ENCODE measurements at regions not wholly inside any gene's neighbourhood (a gene's known extent, or its start where the extent isn't known, plus 50 kb on each side); places are given as distances from the start of the nearest gene placed in this dataset.

DNA sequence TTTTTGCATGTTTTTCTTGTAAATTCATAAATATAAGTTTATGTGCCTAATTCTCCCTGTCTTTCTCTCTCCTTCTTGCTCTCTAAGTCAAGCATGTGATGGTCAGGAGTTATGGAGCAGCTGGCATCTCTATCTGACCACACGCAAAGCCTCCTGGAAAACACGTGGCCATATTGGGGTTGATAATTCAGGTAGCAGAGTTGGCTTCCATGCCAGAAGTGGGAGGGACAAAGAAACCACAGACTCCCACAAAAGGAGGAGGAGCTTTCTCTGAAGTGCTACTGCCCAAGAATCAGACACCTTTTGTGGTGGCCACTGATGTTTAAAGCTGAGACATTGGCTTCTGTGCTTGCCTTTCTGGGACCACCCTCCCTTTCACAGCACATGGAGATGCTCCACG, 517.6 kb upstream of the TMEM132C start:
- DNase-seq (ENCODE audit: low read depth in 3 of 3, low spot score in 2 of 3): no peak

DNA sequence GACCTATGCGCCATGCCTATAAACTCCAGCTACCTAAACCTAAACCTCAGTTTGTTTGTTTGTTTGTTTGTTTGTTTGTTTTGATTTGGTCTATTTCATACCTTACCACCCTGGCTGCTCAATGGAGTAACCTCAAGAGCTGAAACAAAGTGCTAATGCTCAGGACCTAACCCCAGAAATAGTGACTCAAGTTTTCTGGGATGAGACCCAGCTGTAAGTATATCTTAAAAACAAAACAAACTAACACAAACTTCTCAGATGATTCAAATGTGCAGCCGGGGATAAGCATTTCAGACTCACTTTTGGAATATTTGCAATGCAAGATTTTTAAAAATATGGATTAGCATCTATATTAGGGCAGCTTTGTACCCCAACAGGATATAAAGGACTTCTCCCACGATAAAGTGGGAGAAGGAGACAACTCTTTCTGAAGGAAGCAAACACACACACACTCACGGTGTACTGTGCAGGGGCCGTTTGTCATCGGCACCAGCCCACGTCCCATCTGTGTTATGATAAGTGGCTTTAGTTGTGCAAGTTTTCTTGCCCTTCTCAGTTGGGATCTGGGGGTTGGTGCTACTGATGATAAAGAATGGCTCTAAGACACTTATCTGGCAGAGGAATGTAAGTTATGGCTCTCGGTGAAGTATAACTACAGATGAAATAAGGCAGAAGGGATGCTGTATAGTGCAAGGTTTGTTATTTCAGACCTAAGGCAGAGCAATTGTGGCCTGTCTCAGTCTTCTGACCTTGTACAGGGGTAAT, 516.7 kb upstream of the TMEM132C start:
- no peak for DNase-seq (ENCODE audit: low read depth in 3 of 3, low spot score in 2 of 3)

- DNase-seq (ENCODE audit: low read depth in 3 of 3, low spot score in 2 of 3): no peak
These were observed 514.2 kb upstream of the TMEM132C start for GRCh38 chr12:127752802-127753201.

DNA sequence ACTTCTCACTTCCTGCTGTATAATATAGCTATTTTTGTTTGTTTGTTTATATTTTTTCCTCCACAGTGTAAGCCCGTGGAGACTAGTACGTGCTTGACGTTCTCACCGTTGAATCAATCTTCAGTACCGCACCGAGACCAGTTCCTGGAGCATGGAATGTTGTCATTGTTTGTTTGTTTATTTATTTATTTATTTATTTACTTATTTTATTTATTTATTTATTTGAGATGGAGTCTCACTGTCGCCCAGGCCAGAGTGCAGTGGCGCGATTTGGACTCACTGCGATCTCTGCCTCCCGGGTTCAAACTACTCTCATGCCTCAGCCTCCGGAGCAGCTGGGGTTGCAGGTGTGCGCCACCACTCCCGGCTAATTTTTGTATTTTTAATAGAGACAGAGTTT, 506.6 kb upstream of the TMEM132C start:
- DNase-seq (ENCODE audit: low read depth in 3 of 3, low spot score in 2 of 3): no peak

- DNase-seq (ENCODE audit: low read depth in 3 of 3, low spot score in 2 of 3): no peak
These were observed 506.0 kb upstream of the TMEM132C start for GRCh38 chr12:127760996-127761395.

GRCh38 chr12:127761880-127762279, 505.1 kb upstream of the TMEM132C start:
- DNase-seq (ENCODE audit: low read depth in 3 of 3, low spot score in 2 of 3): no peak

DNA sequence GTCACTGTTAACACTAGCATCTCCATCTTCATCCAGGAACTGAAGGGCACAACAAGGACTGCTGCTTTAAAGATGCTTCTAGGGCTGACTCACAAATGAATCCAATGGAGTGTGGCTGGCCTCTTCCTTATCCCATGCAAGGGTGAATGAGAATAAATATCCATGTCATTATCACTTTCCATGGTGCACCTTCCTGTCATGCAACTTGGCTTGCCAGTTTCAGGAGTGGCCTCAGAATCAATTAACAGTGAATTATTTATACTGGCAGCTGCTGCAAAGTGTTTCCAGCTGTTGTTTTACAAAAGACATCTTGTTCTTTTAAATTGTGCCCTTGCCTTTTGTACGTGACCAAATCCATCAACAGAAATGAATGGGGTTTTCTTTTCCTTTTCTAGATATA, 499.3 kb upstream of the TMEM132C start:
- DNase-seq (ENCODE audit: low read depth in 3 of 3, low spot score in 2 of 3): no peak

DNA sequence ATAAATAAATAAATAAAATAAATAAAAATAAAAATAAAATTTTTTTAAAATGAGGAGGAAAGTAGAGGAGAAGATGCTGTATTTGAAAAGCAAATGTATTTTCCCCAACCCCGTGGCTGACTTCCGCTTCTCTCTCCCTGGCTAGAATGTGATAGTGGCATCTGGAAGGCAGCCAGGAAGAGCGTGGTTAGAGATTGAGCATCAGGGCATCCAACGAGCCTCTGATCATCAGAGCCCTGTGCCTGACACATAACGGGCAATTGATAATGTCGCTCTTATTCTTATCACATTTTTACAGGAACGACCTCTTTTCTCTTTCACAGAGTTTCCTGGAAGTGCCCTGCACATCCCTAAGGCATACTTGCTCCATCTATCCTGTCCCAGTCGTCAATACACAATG, 496.9 kb upstream of the TMEM132C start:
- no peak for DNase-seq (ENCODE audit: low read depth in 3 of 3, low spot score in 2 of 3)

DNA sequence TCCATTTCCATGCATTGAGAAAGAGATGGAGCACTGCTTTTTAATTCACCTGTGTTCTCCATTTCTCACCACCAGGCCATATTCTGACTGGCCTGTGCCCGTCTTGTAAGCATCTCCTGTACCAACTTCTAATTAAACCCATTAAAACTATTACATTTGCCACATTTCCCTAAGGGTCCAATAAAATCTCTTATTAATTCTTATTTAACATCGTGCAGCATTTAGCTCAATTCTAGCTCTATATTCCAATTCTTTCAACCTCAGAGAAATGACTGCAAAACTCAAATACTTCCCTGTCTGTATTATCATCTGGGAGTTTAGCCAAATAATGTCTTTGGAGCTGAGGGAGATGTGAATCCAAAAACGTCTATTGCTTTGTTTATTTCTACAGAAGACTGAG, 495.4 kb upstream of the TMEM132C start:
- DNase-seq (ENCODE audit: low read depth in 3 of 3, low spot score in 2 of 3): no peak

GRCh38 chr12:127773520-127773919, 493.4 kb upstream of the TMEM132C start:
- no peak for DNase-seq (ENCODE audit: low read depth in 3 of 3, low spot score in 2 of 3)

DNA sequence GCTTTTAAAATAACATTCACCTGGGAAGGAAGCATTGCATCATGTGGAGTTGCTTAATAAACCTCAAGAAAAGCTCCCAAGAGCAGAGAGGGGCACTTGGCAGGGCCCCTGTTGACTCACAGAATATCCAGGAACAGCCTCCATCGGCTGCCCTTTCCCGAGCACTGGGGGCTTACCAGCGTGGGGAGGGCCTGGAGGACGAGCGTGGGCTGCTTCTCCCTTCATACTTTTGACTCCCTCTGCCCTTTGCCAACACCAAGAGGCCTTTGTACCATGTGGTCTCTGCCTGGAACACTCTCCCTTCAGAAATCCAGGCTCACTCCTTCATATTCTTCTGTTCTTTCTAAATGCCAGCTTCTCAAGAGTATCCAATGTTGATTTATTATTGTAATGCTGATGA, 492.1 kb upstream of the TMEM132C start:
- DNase-seq (ENCODE audit: low read depth in 3 of 3, low spot score in 2 of 3): no peak

DNA sequence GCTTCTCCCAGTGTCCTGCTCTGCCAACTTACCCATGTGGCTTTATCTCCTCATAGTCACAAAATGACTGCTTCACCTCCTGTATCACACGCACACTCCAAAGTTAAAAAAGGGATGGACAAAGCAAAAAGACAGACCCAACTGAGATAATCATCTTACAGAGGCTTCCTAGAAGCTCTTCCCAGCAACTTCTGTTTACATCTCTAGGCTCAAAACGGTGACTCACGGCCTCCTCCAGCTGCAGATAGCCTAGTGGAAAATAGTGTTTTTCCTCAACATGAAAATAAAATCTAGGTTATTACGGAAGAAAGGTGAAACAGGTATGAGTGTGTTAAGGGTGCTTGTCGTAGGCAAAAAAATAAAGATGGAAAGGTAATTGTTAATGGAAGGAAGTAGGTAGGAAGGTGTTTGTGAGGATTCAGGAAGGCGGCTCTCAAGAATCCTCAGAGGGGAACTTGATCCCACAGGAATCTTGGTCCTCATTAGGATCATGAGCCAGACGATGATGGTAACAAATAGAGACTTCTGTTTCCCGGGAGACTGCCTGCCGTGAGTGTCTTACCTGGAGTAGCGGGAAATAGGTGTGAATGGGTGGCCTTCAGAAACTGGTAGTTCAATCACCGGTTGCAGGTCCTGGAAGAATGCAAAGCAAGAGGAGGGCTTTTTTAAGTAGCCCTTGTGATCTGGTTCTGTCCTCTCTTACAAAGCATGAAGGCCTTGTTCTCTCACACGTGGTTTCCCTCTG, 487.5 kb upstream of the TMEM132C start:
- no peak for DNase-seq (ENCODE audit: low read depth in 3 of 3, low spot score in 2 of 3)

- no peak for DNase-seq (ENCODE audit: low read depth in 3 of 3, low spot score in 2 of 3)
These were observed 486.1 kb upstream of the TMEM132C start for GRCh38 chr12:127780881-127781280.

GRCh38 chr12:127781336-127781735, 485.6 kb upstream of the TMEM132C start:
- DNase-seq (ENCODE audit: low read depth in 3 of 3, low spot score in 2 of 3): no peak

DNA sequence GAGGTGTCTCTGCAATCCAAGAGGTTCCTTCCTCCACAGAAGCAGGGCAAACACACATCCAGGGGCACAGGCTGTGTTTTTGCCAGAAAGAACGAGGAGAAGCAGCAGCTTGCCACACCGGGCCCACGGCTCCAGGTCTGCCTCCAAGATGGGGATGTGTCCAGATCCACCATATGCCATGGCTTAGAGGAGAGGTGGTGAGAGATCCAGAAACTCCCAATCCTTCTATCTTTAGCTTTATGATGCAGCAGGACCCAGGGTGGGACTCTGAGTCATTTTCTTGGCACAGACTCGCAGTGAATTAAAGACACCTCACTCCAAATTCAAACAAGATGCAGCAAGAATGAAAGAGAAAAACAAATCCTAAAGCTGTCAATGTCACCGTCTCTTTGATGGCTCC, 481.4 kb upstream of the TMEM132C start:
- no peak for DNase-seq (ENCODE audit: low read depth in 3 of 3, low spot score in 2 of 3)

DNA sequence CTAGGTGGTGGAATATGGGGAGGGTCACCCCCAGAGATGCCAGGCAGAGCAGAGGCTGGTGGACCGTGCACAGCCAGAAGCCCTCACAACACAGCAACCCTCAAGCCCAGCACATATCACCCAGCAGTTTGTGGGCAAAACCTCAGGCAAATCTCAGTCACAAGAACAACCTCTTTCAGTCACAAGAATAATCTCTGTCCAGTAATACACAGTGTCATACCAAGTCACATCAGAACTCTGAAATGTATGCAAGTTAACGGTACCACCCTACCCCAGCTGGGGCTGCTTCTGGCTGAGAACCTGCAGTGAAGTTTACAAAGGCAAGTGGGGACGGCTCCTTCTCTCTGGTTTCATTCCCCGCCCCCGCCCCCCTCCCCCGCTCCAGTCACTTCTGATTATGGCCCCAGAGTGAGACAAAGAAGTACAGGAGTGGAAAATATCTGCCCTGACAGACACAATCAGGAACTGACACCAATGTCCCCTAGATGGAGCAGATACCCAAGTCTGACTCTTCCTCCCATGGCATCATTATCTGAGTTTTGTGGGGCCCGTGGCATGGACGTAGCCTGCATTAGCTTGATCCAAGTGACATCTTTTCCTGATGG, 480.9 kb upstream of the TMEM132C start:
- DNase-seq (ENCODE audit: low read depth in 3 of 3, low spot score in 2 of 3): no peak

- DNase-seq (ENCODE audit: low read depth in 3 of 3, low spot score in 2 of 3): no peak
These were observed 479.4 kb upstream of the TMEM132C start for GRCh38 chr12:127787544-127787943.

DNA sequence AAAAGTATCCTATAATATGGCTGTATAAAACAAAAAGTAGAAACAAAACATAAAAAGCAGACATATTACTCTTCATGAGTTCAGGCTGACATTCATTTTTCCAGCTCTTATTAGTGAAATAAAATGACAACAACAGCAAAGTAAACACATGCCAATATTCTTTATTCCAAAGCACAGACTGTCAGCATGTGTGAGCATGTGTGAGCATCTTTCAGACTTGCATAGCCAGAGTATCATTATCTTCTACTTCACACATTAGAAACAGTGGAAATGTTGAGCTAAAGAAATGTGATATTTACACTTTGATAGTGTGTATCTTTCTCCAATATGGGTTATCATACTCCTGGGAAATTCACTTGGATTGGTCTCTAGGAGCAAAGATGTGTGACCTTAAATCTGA, 476.6 kb upstream of the TMEM132C start:
- no peak for DNase-seq (ENCODE audit: low read depth in 3 of 3, low spot score in 2 of 3)

- no peak for DNase-seq (ENCODE audit: low read depth in 3 of 3, low spot score in 2 of 3)
These were observed 475.8 kb upstream of the TMEM132C start for GRCh38 chr12:127791217-127791616.

GRCh38 chr12:127797918-127798317, 469.1 kb upstream of the TMEM132C start:
- DNase-seq (ENCODE audit: low read depth in 3 of 3, low spot score in 2 of 3): no peak

DNA sequence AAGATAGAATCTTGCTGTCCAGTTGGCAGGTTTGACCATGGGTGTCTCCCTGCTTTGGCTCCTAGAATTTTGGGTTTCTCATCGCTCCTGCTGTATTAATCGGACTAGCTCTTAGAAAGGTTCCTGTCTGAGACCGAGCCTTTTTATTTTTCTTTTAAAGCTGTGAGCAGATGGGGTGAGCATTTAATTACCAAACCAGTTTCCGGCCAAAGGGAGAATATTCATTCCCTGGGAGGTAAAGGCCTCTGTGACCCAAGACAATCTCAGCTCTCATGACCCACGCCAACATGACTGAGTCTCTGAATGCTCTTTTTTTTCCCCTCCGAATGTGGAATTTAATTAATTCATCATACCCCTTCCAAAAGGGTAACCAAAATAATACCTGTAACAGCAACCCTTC, 464.7 kb upstream of the TMEM132C start:
- DNase-seq (ENCODE audit: low read depth in 3 of 3, low spot score in 2 of 3): no peak

GRCh38 chr12:127803545-127803944, 463.4 kb upstream of the TMEM132C start:
- DNase-seq (ENCODE audit: low read depth in 3 of 3, low spot score in 2 of 3): no peak
